ENCODE measurements at regions not wholly inside any gene's neighbourhood (a gene's known extent, or its start where the extent isn't known, plus 50 kb on each side); places are given as distances from the start of the nearest gene placed in this dataset.

DNA sequence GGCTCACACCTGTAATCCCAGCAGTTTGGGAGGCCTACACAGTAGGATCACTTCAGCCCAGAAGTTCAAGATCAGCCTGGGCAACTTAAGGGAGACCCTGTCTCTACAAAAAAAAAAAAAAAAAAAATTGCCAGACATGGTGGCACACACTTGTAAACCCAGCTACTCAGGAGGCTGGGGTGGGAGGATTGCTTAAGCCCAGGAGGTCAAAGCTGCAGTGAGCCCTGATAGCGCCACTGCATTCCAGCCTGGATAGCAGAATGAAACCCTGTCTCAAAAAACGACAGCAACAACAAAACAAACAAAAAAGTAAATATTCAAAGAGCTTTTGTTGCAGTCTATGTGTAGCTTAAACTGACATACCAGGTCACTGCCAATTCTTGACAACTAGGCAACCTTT lies 63.1 kb upstream of the TANK start:
- TF ChIP-seq POLR2AphosphoS5 (IDR thresholded peaks at IDR 0.05) (no peak), POLR2A (IDR thresholded peaks at IDR 0.05) (no peak)
